ENCODE measurements at regions not wholly inside any gene's neighbourhood (a gene's known extent, or its start where the extent isn't known, plus 50 kb on each side); places are given as distances from the start of the nearest gene placed in this dataset.

GRCh38 chr2:45224993-45225380 lies 215.7 kb upstream of the SIX2 start:
- TF ChIP-seq ZNF629 (tag by site-specific recombination; IDR thresholded peaks at IDR 0.05): no peak
- no peak for TF ChIP-seq ZNF274 (IDR thresholded peaks at IDR 0.05; ENCODE audit: low read length)
- no peak for TF ChIP-seq ZNF274 (tag by site-specific recombination; IDR thresholded peaks at IDR 0.05; ENCODE audit: borderline replicate concordance)
- TF ChIP-seq SP2 (tag by site-specific recombination; IDR thresholded peaks at IDR 0.05): no peak
- no peak for TF ChIP-seq ELK4 (IDR thresholded peaks at IDR 0.05; ENCODE audit: borderline replicate concordance, low read depth, low read length)
- no peak for TF ChIP-seq OSR2 (tag by site-specific recombination; IDR thresholded peaks at IDR 0.05)
- no peak for TF ChIP-seq ZBTB7A (tag by site-specific recombination; IDR thresholded peaks at IDR 0.05; ENCODE audit: low read depth)
- no peak for TF ChIP-seq ZNF488 (tag by site-specific recombination; IDR thresholded peaks at IDR 0.05)
- TF ChIP-seq, protein P1, sequence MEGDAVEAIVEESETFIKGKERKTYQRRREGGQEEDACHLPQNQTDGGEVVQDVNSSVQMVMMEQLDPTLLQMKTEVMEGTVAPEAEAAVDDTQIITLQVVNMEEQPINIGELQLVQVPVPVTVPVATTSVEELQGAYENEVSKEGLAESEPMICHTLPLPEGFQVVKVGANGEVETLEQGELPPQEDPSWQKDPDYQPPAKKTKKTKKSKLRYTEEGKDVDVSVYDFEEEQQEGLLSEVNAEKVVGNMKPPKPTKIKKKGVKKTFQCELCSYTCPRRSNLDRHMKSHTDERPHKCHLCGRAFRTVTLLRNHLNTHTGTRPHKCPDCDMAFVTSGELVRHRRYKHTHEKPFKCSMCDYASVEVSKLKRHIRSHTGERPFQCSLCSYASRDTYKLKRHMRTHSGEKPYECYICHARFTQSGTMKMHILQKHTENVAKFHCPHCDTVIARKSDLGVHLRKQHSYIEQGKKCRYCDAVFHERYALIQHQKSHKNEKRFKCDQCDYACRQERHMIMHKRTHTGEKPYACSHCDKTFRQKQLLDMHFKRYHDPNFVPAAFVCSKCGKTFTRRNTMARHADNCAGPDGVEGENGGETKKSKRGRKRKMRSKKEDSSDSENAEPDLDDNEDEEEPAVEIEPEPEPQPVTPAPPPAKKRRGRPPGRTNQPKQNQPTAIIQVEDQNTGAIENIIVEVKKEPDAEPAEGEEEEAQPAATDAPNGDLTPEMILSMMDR (tag by site-specific recombination; IDR thresholded peaks at IDR 0.05): no peak
- no peak for TF ChIP-seq TRIM28 (IDR thresholded peaks at IDR 0.05; ENCODE audit: borderline replicate concordance, low read length)
